ENCODE measurements at regions not wholly inside any gene's neighbourhood (a gene's known extent, or its start where the extent isn't known, plus 50 kb on each side); places are given as distances from the start of the nearest gene placed in this dataset.

DNA sequence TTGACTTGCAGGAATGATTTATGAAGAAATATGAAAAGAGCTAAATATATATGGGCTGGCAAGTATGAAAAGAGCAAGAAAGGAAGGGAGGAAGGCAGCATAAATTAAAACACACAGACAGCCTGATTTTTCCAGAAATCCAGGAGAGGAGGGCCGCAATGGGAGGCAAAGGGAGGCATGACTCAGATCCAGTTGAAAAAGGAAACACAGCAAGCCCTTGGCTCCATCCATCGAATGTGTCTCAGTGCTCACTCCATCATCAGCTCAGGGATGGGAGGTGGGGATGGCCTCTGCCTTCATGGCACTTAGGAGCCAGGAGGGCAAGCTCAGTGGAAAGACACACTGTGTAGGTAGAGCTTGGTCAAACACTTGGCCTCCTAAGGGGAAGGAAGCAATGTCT, 75.7 kb upstream of the PDZD8 start:
- TF ChIP-seq, protein P1, sequence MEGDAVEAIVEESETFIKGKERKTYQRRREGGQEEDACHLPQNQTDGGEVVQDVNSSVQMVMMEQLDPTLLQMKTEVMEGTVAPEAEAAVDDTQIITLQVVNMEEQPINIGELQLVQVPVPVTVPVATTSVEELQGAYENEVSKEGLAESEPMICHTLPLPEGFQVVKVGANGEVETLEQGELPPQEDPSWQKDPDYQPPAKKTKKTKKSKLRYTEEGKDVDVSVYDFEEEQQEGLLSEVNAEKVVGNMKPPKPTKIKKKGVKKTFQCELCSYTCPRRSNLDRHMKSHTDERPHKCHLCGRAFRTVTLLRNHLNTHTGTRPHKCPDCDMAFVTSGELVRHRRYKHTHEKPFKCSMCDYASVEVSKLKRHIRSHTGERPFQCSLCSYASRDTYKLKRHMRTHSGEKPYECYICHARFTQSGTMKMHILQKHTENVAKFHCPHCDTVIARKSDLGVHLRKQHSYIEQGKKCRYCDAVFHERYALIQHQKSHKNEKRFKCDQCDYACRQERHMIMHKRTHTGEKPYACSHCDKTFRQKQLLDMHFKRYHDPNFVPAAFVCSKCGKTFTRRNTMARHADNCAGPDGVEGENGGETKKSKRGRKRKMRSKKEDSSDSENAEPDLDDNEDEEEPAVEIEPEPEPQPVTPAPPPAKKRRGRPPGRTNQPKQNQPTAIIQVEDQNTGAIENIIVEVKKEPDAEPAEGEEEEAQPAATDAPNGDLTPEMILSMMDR (IDR thresholded peaks at IDR 0.05; ENCODE audit: borderline replicate concordance, control extremely low read depth, extremely low read depth, insufficient read depth, missing control alignments): no peak
- in situ Hi-C loops (cut with MboI; ENCODE audit: low sequenced_read_pairs, unreplicated experiment): no loop called here
- no peak for DNase-seq (ENCODE audit: low spot score)

DNA sequence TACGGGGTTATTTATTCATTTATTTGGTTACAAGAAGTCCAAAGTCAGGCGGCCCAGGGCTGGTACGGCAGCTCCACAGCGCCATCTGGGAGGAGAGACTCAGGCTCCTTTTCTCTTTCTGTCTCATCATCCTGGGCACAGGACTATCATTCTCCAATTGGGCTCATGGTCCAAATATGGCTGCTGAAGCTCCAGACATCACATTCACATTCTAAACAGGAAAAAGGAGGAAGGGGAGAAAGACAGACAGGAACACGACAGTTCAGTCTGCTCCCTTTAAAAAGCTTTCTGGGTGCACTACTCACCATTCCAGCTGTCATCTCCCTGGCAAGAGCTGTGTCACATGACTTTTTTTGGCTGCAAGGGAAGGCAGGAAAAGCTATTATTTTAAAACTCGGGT, 74.4 kb upstream of the PDZD8 start:
- TF ChIP-seq, protein P1 (IDR thresholded peaks at IDR 0.05; ENCODE audit: borderline replicate concordance, control extremely low read depth, extremely low read depth, insufficient read depth, missing control alignments): no peak
- no peak for DNase-seq (ENCODE audit: low spot score)
- in situ Hi-C loops (cut with MboI; ENCODE audit: low sequenced_read_pairs, unreplicated experiment): no loop called here

DNA sequence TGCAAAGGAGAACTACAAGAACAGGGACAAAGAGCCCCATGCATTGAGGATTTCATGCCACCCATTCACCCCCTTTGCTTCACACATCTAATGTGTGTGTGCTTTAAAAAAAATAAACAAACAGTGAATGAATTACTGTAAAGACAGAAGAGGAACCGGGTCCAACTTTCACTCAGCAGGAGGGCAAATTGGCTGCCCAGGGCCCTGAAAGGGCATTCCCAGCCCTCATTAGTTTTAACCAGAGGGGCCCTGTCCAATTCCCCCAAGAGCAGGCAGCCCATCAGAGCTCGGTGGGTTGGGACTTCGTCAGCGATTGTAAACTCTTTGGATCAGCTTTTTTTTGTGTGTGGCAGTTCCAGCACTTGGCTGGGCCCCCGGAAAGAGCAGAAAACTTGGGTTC, 73.6 kb upstream of the PDZD8 start:
- TF ChIP-seq, protein P1 (IDR thresholded peaks at IDR 0.05; ENCODE audit: borderline replicate concordance, control extremely low read depth, extremely low read depth, insufficient read depth, missing control alignments): no peak
- DNase-seq (ENCODE audit: low spot score): no peak
- in situ Hi-C loops (cut with MboI; ENCODE audit: low sequenced_read_pairs, unreplicated experiment): no loop called here

DNA sequence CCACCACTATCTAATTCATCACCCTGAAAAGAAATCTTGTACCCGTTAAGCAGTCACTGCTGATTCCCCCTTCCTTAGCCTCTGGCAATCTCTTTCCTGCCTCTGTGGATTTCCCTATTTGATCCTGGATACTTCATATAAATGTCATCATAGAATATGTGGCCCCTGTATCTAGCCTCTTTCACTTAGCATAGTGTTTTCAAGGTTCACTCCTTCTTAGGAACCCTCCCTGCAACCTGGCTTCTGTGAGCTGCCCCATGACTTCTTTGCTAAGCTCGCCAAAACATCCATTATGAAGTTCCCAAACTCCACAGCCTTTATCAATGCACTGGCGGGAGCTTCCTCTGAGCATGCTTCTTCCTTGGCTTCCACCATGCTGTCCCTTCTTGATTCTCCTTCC, 70.8 kb upstream of the PDZD8 start:
- TF ChIP-seq, protein P1 (IDR thresholded peaks at IDR 0.05; ENCODE audit: borderline replicate concordance, control extremely low read depth, extremely low read depth, insufficient read depth, missing control alignments): no peak
- in situ Hi-C loops (cut with MboI; ENCODE audit: low sequenced_read_pairs, unreplicated experiment): no loop called here
- no peak for DNase-seq (ENCODE audit: low spot score)

DNA sequence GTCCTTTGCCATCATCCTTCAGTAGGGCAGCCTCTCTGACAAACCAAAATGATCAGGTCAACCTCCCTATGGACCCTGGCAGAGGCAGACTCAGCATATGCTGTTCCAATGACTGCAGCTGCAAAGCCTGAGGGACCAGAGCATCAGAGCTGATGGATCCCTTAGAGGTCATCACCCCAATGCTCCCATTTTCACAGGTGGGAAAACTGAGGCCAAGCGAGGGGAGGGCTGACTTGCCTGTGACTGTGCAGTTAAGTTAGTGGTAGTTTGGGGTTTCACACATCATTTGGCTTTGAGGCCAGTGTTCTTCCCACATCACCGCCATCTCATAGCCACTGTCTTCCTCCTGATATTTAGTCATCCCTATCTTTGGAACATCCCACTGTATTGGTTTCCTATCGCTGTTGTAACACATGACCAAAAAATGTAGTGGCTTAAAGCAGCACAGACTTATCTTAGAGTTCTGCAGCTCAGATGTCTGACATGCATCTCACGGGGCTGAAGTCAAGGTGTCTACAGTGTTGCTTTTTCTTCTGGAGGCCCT, 69.3 kb upstream of the PDZD8 start:
- in situ Hi-C loops (cut with MboI; ENCODE audit: low sequenced_read_pairs, unreplicated experiment): no loop called here
- TF ChIP-seq, protein P1 (IDR thresholded peaks at IDR 0.05; ENCODE audit: borderline replicate concordance, control extremely low read depth, extremely low read depth, insufficient read depth, missing control alignments): no peak

DNA sequence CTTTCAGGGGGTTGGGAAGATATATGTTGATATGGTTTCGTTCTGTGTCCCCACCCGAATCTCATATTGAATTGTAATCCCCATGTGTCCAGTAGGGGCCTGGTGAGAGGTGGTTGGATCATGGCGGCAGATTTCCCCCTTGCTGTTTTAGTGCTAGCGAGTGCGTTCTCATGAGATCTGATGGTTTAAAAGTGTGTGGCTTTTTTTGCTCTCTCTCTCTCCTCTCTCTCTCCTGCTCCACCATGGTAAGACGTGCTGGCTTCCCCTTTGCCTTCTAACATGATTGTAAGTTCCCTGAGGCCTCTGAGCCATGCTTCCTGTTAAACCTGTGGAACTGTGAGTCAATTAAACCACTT, 68.4 kb upstream of the PDZD8 start:
- TF ChIP-seq, protein P1 (IDR thresholded peaks at IDR 0.05; ENCODE audit: borderline replicate concordance, control extremely low read depth, extremely low read depth, insufficient read depth, missing control alignments): no peak
- in situ Hi-C loops (cut with MboI; ENCODE audit: low sequenced_read_pairs, unreplicated experiment): no loop called here
- DNase-seq (ENCODE audit: low spot score): no peak

More for the DNA sequence above, 69.3 kb upstream of the PDZD8 start:
- no peak for DNase-seq (ENCODE audit: low spot score)

Measured in GM13976 (cell line).